HepG2 (cell line): ENCODE measurements at regions not wholly inside any gene's neighbourhood (a gene's known extent, or its start where the extent isn't known, plus 50 kb on each side); places are given as distances from the start of the nearest gene placed in this dataset.

Experiments
- CREM ChIP-seq, 2 experiments: sonication (generic) in 1 of 2; formaldehyde crosslinking in 1 of 2; IDR thresholded peaks; 2 replicates each; pipeline versions ENCODE4 v1.4.0 to v1.6.1; 2016 to 2020; ENCODE audit warnings: antibody characterized with exemption in 1 of 2, mild to moderate bottlenecking in 1 of 2, missing genetic modification reagents in 1 of 2
- FOXP4 ChIP-seq: sonication (generic); formaldehyde crosslinking; IDR thresholded peaks from 2 replicates; pipeline ENCODE4 v1.4.0; 2020; ENCODE audit warnings: missing genetic modification reagents
- KDM1A ChIP-seq: IDR thresholded peaks from 2 replicates; pipeline ENCODE4 v1.6.1; 2016; ENCODE audit warnings: missing compliant biosample characterization
- SNAPC5 ChIP-seq: sonication (generic); formaldehyde crosslinking; IDR thresholded peaks from 2 replicates; pipeline ENCODE4 v1.8.1; 2023; ENCODE audit warnings: mild to moderate bottlenecking, missing genetic modification reagents, borderline replicate concordance
- TBP ChIP-seq: sonication (generic); formaldehyde crosslinking; IDR thresholded peaks from 2 replicates; pipeline ENCODE4 v1.5.0; 2020; ENCODE audit warnings: missing genetic modification reagents
- YY1 ChIP-seq: IDR thresholded peaks from 2 replicates; pipeline ENCODE4 v1.6.1; 2011; ENCODE audit warnings: low read length, low read depth, moderate library complexity, mild to moderate bottlenecking; ENCODE audit not compliant: insufficient read depth, insufficient replicate concordance
- ZFYVE20 ChIP-seq: sonication (generic); formaldehyde crosslinking; IDR thresholded peaks from 2 replicates; pipeline ENCODE4 v1.8.0; 2023; ENCODE audit warnings: low read depth, mild to moderate bottlenecking, moderate library complexity, missing genetic modification reagents, borderline replicate concordance
- ZNF232 ChIP-seq: sonication (generic); formaldehyde crosslinking; IDR thresholded peaks from 2 replicates; pipeline ENCODE4 v1.4.0; 2020; ENCODE audit warnings: missing genetic modification reagents, borderline replicate concordance
- TF ChIP-seq, protein P1 (sequence below): sonication (generic); formaldehyde crosslinking; IDR thresholded peaks from 2 replicates; pipeline ENCODE4 v1.5.0; 2020; ENCODE audit warnings: mild to moderate bottlenecking, missing genetic modification reagents, moderate library complexity
- TF ChIP-seq, protein P2 (sequence below): sonication (generic); formaldehyde crosslinking; IDR thresholded peaks from 2 replicates; pipeline ENCODE4 v1.4.0; 2020; ENCODE audit warnings: missing genetic modification reagents, borderline replicate concordance
- TF ChIP-seq, protein P3 (sequence below), 2 experiments: IDR thresholded peaks; 2 replicates each; pipeline ENCODE4 v1.6.1; 2011 to 2012; ENCODE audit warnings: low read length in 2 of 2, borderline replicate concordance in 1 of 2, low read depth in 1 of 2, mild to moderate bottlenecking in 1 of 2, moderate library complexity in 1 of 2

DNA sequence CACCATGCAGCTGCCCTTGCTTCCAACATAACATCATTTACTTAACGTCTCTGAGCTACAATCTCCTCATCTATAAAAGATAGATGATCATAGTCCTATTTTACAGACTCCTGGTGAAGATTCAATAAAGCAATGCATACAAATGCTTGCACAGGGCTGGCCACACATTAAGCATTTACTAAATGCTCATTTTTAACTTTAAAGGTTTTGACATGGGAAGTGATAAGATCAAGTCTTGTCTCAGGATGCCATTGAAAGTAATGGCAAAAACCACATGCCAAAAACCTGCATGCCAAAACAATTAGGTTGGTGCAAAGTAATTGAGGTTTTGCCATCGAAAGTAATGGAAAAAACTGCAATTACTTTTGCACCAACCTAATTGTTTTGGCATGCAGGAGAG, 181.2 kb upstream of the ADRA1B start:
- TF ChIP-seq, protein P1, sequence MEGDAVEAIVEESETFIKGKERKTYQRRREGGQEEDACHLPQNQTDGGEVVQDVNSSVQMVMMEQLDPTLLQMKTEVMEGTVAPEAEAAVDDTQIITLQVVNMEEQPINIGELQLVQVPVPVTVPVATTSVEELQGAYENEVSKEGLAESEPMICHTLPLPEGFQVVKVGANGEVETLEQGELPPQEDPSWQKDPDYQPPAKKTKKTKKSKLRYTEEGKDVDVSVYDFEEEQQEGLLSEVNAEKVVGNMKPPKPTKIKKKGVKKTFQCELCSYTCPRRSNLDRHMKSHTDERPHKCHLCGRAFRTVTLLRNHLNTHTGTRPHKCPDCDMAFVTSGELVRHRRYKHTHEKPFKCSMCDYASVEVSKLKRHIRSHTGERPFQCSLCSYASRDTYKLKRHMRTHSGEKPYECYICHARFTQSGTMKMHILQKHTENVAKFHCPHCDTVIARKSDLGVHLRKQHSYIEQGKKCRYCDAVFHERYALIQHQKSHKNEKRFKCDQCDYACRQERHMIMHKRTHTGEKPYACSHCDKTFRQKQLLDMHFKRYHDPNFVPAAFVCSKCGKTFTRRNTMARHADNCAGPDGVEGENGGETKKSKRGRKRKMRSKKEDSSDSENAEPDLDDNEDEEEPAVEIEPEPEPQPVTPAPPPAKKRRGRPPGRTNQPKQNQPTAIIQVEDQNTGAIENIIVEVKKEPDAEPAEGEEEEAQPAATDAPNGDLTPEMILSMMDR (CRISPR knock-in tag): no peak
- no peak for TF ChIP-seq TBP
- no peak for TF ChIP-seq SNAPC5 (CRISPR knock-in tag)
- no peak for TF ChIP-seq ZNF232 (CRISPR knock-in tag)
- no peak for TF ChIP-seq YY1
- TF ChIP-seq, protein P2, sequence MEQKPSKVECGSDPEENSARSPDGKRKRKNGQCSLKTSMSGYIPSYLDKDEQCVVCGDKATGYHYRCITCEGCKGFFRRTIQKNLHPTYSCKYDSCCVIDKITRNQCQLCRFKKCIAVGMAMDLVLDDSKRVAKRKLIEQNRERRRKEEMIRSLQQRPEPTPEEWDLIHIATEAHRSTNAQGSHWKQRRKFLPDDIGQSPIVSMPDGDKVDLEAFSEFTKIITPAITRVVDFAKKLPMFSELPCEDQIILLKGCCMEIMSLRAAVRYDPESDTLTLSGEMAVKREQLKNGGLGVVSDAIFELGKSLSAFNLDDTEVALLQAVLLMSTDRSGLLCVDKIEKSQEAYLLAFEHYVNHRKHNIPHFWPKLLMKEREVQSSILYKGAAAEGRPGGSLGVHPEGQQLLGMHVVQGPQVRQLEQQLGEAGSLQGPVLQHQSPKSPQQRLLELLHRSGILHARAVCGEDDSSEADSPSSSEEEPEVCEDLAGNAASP (CRISPR knock-in tag): no peak
- TF ChIP-seq ZFYVE20 (CRISPR knock-in tag): no peak
- TF ChIP-seq, protein P3, sequence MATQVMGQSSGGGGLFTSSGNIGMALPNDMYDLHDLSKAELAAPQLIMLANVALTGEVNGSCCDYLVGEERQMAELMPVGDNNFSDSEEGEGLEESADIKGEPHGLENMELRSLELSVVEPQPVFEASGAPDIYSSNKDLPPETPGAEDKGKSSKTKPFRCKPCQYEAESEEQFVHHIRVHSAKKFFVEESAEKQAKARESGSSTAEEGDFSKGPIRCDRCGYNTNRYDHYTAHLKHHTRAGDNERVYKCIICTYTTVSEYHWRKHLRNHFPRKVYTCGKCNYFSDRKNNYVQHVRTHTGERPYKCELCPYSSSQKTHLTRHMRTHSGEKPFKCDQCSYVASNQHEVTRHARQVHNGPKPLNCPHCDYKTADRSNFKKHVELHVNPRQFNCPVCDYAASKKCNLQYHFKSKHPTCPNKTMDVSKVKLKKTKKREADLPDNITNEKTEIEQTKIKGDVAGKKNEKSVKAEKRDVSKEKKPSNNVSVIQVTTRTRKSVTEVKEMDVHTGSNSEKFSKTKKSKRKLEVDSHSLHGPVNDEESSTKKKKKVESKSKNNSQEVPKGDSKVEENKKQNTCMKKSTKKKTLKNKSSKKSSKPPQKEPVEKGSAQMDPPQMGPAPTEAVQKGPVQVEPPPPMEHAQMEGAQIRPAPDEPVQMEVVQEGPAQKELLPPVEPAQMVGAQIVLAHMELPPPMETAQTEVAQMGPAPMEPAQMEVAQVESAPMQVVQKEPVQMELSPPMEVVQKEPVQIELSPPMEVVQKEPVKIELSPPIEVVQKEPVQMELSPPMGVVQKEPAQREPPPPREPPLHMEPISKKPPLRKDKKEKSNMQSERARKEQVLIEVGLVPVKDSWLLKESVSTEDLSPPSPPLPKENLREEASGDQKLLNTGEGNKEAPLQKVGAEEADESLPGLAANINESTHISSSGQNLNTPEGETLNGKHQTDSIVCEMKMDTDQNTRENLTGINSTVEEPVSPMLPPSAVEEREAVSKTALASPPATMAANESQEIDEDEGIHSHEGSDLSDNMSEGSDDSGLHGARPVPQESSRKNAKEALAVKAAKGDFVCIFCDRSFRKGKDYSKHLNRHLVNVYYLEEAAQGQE (IDR thresholded peaks at IDR 0.05; ENCODE audit: borderline replicate concordance in 1 of 2, low read depth in 1 of 2, low read length in 2 of 2): no peak
- no peak for TF ChIP-seq CREM (IDR thresholded peaks at IDR 0.05)
- TF ChIP-seq CREM (CRISPR knock-in tag; IDR thresholded peaks at IDR 0.05): no peak
- TF ChIP-seq KDM1A (CRISPR knock-in tag): no peak
- TF ChIP-seq FOXP4 (CRISPR knock-in tag): no peak
